GM19193 (cell line): ENCODE measurements at regions not wholly inside any gene's neighbourhood (a gene's known extent, or its start where the extent isn't known, plus 50 kb on each side); places are given as distances from the start of the nearest gene placed in this dataset.

Source experiments
- POLR2A ChIP-seq: IDR thresholded peaks from 4 replicates; pipeline ENCODE4 v1.6.1; 2011; ENCODE audit not compliant: insufficient read depth, insufficient read length; ENCODE audit errors: extremely low read depth

DNA sequence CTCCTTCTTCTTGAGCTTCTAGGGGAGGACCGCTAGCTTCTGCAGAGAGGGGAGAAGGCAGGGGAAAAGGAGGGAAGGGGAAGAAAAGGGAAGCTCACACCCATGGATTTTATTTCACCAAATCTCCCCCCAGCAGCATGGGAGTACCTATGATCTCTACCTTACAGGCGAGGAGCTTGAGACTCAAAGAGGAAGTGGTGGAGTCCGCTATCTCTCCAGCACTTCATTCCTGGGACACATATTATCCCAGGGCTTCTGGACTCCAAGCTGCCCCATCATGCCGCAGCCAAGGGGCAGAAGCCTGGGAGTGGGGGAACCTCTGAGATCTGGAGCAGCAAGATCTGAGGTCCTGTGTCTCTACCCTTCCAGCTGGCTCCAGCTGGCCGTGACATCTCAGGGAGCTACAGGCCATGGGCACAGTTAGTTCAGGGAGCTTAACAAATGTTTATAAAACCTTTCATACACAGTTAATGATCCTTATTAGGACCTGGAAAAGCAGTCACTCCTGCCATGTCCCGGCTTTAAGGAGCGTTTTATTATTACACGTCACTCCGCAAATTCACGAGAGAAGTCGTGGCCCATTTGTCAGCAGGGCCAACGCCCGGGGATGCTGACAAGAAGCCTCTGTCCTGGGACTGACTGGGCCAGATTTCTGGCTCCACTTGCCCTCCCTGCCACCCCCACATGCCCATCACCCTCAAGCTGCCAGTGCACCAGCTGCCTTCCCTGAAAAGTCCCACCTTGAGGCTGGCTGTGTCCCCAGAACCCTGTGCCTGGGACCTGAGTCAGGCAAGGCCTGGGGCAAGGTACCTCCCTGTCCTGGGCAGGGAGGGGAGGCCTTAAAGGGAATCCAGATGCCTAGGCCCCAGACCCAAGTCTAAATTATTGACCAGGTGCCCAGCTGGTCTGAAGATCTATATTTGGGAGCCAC, 132.1 kb upstream of the ZMIZ1 start:
- no peak for TF ChIP-seq POLR2A

DNA sequence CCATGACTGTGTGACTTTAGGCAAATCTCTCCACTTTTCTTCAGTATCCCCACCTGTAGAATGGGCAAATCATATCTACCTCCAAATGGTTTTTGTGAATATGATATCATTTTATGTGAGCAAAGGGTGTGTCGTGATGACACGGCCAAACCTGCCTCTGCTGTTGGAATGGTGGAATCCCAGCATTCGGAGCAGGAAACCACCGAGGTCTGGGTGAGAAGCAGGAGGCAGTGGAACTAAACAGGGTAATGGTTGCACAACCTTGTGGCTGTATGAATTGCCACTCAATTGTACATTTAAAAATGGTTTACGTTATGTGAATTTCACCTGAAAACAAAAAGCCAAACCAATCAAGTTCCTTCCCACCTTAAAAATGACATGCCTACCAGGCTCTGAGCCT, 131.4 kb upstream of the ZMIZ1 start:
- no peak for TF ChIP-seq POLR2A

DNA sequence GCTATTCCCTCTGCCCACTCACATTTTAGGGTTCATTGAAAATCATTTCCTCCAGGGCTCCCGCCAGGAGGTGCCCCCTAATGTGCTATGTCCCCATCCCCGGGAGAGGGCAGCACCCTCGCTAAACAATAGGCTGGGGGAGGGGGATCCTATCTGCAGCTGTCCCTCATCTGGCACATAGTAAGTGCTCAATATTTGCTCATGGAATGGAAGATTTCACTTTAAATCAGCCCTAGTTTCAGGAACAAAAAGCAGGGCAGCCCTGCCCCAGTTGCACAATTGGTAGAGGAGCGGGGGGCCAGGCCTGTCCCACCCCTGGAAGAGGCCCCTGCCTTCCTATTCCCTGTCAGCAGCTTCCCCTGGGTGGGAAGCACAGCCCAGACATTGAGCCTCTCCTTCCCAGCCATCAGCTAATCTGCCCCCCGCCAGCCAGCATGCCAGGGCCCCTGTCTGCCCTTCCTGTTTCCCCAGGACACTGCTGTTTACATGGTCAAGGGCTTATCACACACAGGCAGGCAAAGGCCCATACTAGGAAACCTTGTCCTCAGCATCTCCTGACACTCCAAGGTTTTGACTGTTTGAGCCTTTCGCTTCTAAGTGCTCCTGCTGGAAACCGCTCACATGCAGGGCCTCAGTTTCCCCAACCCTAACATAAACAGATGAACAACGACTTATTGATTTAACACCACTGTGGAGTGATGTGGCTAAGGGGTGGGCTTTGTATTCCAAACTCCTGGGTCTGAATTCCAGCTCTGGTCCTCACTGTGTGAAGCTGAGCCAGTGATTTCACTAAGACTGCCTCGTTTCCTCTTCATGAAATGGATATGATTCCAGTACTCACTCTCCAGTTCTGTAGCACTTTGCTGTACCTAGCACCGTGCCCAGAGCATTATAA, 130.7 kb upstream of the ZMIZ1 start:
- TF ChIP-seq POLR2A = no peak

DNA sequence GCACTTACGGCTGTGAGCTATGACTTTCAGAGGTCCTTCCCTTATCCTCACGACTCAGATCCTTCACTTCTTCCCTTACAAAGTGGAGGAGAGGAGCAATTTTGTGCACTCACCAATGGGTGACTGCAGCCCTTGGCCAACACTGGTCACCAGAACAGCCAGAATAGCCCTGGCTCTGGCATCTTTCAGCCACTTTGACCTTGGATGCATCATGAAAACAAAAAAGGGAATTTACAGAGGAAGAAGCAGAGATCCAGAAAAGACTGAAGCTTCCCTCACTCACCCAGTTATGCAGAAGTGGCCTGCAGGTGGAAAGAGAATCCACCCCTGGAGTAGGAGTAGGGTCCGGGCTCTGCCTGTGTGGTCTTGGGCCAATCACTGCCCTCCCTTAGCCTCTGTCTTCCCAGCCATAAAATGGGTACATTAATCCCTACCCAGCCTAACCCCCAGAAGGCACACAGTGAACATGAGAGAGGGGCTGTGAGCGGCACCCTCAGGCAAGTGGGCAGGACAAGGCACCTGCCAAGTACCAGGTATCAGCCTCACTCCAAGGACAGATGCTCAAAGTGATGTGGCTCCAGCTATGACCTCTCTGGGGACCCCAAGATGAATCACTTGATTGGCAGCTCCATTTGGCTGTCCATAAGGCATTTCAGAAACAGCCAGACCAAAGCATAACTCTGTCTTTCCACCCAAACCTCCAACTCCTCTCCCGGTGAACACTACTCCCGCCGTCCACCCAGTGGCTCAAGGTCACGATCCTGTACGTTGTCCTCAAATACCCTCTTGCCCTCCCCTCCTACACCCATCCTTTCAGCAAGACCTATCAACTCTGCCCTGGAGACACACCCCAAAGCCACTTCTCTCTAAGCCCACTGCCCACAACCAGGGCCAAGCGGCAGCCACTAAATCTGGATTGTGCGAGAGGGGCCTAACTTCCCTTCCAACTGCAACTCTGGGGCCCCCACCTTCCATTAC, 129.8 kb upstream of the ZMIZ1 start:
- TF ChIP-seq POLR2A = no peak

DNA sequence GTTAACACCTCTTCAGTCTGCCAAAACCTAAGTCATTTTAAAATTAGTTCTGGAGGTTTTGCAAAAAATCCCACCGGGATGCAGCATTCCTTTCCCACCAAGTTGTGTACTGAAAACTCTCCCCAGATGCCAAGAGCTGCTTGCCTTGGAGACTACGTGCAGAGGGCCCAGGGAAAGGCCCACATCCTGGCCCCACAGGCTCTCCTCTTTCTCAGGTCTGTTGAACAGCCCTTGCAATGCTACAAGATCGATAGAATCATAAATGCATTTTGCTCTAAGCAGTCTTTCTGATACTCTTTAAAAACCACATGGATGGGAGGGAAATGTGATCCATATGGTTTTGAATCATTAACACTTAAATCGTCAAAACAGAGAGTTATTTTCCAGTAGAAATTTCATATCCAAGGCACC, 126.7 kb upstream of the ZMIZ1 start:
- no peak for TF ChIP-seq POLR2A

DNA sequence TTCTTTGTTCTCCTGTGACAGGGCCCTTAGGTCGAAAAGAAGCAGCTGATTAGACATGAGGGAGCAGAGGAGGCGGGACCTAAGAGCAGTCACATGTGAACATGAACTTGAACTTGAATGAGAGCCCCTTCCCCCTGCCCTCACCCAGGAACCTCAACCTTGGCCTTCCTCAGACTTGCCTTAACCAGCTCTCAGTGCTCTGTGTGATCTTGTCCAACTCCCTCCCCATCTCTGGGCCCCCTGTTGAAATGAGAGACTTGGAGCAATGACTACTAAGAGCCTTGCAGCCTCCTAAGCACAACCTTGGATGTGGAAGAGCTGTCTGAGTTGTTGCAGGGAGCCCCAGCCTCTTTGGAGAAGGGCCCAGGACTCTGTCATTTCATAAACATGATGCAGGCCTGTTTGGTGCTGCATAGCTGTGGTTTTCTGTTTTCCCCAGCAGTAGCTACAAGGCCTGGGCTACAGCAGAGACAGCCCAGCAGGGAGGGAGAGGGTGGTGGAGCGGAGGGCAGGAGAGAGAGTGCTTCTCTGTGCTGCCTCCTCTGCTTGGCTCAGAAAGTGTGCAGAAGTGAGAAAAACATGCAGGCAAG, 123.9 kb upstream of the ZMIZ1 start:
- no peak for TF ChIP-seq POLR2A

DNA sequence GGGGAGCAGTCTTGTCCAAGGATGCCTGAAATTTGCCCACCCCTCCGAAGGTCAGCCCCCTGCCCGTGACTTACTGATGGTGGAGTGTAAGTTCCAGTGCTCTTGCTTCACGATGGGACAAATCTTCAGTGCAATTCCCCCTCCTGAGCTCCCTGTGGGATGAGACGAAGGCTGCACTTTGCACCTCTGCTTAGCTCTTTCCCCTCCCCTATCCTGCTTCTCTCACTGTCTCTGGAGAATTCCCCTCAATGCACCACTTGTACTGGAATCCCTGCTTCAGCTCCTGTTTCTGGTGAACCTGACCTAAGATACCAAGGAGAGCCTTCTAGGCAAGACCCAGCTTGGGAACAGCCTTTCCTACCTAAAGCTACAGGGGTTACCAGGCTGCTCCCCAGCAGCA, 122.9 kb upstream of the ZMIZ1 start:
- no peak for TF ChIP-seq POLR2A

DNA sequence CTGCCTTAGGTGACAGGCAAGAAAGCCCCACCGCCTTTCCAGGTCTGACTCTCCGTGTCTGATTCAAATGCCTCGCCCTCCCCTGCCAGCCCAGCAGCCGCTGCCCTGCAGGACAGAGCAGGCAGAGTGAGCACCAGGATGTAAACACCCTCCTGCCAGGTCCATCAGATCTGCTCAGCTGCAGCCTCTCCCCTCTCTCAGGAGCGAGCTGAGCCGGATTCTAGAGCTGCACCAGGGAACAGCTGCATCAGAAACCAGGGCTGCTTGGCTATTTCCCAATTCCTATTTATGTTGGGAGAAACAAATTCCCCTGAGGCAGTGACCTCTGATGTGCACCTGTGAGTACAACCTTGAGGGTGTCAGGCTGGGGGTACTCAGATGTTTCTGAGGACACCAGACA, 121.5 kb upstream of the ZMIZ1 start:
- TF ChIP-seq POLR2A = no peak

DNA sequence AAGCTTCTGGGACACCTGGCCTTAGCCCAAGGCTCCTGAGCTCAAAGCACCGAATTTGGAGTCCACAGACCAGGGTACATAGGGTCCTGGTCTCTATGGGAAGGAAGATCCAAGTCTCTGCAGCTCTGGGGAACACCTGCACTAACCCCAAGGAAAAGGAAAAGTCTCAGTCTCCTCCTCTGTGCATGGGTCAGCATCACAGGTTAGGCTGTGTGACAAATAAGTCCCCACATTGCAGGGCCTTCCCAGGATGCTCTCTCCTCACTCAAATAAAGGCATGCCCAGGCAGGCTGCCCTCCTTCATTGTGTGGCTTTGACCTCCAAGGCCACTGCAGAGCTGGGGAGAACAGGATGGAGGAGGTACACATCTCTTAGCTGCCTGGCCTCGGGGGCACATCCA, 121.0 kb upstream of the ZMIZ1 start:
- no peak for TF ChIP-seq POLR2A

DNA sequence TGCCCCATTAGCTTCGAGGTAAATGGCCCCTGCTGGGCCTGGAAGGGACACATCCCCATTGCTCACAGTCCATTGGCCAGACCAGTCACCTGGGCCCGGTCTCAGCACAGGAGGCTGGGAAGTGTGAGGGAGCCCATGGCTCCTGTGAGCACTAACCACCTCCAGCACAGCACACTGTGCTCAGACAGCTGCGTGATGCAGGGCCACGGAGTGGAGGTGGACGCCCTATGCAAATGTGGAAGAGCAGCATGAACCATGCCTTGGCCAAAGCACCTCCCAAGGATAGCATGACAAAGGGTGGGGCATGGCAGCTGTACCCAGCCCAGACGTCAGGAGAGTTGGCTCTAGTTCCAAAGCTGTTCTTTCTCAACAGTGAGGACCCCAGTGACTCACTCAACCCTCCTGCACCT, 120.1 kb upstream of the ZMIZ1 start:
- no peak for TF ChIP-seq POLR2A

DNA sequence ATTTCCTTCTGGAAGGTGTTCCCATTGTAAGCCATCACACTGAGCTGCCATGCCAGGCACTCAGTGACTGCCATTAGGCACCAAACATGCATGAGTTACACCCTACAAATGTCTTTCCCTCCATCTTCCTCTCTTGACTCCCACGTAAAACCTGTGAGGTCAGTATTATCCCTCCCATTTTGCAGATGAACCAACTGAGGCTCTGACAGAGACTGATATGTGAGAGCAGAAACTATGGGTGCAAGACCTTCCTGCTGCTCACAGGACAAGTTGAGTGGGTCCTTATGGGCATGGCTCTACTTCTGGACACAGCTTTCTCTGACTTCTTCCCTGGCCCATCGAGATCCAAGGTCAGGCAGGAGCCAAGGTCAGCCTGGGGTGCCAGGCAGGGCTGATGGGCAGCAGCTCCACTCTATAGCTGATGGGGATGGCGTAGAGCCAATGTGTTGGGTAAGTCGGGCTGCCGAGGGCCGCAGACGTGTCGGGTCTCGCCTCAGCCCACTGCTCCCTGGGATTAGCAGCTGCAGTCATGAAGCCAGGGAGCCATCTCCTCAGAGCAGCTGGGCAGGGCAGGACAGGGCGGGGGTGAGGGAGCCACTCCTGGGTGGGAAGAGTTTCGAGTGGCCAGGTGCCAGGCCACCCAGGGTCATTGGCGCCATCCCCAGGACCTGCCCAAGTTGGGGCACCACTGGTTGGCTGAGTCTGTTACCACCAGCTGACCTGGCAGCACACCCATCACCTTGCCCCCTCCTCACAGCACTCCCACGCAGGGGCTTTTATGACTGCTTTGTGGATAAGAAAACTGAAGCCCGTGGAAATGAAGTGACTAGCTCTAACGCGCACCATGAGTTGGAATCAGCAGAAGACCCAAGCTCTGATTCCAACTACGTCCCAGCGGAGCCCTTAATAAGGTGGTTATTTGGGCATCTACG, 117.8 kb upstream of the ZMIZ1 start:
- TF ChIP-seq POLR2A = no peak

DNA sequence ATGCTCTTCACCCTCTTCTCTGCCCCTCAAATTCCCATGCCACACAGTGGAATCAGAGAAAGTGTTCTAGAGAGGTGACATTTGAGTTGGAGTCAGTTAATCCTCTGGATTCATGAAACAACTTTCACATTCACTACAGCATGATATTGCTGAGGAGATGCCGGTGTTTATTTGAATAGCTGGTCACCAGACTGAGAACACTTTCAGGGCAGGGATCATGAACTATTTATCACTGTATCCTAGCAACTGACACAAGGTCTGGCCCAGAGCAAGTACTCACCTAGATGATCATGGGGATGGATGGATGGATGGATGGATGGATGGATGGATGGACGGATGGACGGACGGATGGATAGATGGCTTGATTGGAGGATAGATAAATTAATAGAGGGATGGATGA, 116.7 kb upstream of the ZMIZ1 start:
- no peak for TF ChIP-seq POLR2A

DNA sequence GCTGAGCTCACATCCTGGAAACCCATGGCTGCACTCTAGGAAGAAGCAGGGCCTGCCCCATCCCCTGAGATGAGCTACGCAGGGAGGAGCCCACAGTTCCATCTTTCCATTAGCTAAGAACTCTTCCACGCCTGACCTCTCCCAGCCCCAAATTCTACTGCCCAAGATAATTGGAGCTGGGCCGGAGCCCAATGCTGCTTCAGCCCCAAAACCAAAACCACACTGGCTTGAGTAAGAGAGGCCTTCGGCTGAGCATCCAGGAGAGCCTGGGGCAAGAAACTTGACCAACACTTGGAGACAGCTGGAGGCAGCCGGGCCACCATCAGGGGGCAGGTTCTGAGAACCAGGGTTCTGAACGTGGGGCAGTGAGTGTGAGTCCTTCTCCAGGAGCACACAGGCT, 116.1 kb upstream of the ZMIZ1 start:
- no peak for TF ChIP-seq POLR2A
